ENCODE measurements at regions not wholly inside any gene's neighbourhood (a gene's known extent, or its start where the extent isn't known, plus 50 kb on each side); places are given as distances from the start of the nearest gene placed in this dataset.

DNA sequence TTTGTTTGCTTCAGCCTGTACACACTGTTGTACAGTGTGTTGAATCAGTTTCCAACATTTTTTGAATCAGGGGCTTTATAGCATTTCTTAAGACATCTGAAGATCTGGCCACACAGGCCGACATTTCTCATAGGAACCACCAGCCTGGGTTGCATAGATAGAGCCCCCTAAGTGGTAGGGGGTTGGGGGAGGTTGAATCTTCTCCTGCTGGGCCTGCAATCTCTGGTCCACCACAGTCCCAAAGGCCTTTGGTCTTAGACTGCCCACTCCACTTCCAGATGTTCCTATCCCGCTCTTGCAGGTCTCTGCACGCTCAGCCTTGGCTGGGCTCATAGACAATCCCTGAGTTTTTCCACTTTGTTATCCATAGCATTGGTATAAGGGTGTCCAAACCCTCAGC lies 75.4 kb upstream of the HABP2 start:
- no peaks in the 10 kb centered on the region for H4K20me1 ChIP-seq (replicated peaks; ENCODE audit: insufficient read depth)

More for the DNA sequence above, 75.4 kb upstream of the HABP2 start:
- no peak overlapping the region for H3K4me3 Mint-ChIP-seq
- DNase-seq (ENCODE audit: low spot score), result no peak
- H3K4me3 ChIP-seq, result no peak overlapping the region
- ATAC-seq, result no peak
- H3K36me3 ChIP-seq (ENCODE audit: insufficient read depth), result peaks cover 3% of the 10 kb centered on the region
- H3K27me3 ChIP-seq (ENCODE audit: insufficient read depth), result no peaks in the 10 kb centered on the region
- peaks cover 2% of the 10 kb centered on the region for H3K27me3 Mint-ChIP-seq (ENCODE audit: insufficient read depth, low read depth, poor library complexity)
- TF ChIP-seq EZH2phosphoT487 (IDR thresholded peaks at IDR 0.05; ENCODE audit: unreplicated experiment), result no peak
- TF ChIP-seq NANOG (IDR thresholded peaks at IDR 0.05; ENCODE audit: borderline replicate concordance), result no peak
- TF ChIP-seq, protein P1, sequence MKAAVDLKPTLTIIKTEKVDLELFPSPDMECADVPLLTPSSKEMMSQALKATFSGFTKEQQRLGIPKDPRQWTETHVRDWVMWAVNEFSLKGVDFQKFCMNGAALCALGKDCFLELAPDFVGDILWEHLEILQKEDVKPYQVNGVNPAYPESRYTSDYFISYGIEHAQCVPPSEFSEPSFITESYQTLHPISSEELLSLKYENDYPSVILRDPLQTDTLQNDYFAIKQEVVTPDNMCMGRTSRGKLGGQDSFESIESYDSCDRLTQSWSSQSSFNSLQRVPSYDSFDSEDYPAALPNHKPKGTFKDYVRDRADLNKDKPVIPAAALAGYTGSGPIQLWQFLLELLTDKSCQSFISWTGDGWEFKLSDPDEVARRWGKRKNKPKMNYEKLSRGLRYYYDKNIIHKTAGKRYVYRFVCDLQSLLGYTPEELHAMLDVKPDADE (IDR thresholded peaks at IDR 0.05), result no peak
- TF ChIP-seq, protein P2, sequence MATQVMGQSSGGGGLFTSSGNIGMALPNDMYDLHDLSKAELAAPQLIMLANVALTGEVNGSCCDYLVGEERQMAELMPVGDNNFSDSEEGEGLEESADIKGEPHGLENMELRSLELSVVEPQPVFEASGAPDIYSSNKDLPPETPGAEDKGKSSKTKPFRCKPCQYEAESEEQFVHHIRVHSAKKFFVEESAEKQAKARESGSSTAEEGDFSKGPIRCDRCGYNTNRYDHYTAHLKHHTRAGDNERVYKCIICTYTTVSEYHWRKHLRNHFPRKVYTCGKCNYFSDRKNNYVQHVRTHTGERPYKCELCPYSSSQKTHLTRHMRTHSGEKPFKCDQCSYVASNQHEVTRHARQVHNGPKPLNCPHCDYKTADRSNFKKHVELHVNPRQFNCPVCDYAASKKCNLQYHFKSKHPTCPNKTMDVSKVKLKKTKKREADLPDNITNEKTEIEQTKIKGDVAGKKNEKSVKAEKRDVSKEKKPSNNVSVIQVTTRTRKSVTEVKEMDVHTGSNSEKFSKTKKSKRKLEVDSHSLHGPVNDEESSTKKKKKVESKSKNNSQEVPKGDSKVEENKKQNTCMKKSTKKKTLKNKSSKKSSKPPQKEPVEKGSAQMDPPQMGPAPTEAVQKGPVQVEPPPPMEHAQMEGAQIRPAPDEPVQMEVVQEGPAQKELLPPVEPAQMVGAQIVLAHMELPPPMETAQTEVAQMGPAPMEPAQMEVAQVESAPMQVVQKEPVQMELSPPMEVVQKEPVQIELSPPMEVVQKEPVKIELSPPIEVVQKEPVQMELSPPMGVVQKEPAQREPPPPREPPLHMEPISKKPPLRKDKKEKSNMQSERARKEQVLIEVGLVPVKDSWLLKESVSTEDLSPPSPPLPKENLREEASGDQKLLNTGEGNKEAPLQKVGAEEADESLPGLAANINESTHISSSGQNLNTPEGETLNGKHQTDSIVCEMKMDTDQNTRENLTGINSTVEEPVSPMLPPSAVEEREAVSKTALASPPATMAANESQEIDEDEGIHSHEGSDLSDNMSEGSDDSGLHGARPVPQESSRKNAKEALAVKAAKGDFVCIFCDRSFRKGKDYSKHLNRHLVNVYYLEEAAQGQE (IDR thresholded peaks at IDR 0.05; ENCODE audit: unreplicated experiment), result no peak
- TF ChIP-seq CREB1 (CRISPR knock-in tag; IDR thresholded peaks at IDR 0.05; ENCODE audit: low read depth), result no peak
- TF ChIP-seq, protein P3, sequence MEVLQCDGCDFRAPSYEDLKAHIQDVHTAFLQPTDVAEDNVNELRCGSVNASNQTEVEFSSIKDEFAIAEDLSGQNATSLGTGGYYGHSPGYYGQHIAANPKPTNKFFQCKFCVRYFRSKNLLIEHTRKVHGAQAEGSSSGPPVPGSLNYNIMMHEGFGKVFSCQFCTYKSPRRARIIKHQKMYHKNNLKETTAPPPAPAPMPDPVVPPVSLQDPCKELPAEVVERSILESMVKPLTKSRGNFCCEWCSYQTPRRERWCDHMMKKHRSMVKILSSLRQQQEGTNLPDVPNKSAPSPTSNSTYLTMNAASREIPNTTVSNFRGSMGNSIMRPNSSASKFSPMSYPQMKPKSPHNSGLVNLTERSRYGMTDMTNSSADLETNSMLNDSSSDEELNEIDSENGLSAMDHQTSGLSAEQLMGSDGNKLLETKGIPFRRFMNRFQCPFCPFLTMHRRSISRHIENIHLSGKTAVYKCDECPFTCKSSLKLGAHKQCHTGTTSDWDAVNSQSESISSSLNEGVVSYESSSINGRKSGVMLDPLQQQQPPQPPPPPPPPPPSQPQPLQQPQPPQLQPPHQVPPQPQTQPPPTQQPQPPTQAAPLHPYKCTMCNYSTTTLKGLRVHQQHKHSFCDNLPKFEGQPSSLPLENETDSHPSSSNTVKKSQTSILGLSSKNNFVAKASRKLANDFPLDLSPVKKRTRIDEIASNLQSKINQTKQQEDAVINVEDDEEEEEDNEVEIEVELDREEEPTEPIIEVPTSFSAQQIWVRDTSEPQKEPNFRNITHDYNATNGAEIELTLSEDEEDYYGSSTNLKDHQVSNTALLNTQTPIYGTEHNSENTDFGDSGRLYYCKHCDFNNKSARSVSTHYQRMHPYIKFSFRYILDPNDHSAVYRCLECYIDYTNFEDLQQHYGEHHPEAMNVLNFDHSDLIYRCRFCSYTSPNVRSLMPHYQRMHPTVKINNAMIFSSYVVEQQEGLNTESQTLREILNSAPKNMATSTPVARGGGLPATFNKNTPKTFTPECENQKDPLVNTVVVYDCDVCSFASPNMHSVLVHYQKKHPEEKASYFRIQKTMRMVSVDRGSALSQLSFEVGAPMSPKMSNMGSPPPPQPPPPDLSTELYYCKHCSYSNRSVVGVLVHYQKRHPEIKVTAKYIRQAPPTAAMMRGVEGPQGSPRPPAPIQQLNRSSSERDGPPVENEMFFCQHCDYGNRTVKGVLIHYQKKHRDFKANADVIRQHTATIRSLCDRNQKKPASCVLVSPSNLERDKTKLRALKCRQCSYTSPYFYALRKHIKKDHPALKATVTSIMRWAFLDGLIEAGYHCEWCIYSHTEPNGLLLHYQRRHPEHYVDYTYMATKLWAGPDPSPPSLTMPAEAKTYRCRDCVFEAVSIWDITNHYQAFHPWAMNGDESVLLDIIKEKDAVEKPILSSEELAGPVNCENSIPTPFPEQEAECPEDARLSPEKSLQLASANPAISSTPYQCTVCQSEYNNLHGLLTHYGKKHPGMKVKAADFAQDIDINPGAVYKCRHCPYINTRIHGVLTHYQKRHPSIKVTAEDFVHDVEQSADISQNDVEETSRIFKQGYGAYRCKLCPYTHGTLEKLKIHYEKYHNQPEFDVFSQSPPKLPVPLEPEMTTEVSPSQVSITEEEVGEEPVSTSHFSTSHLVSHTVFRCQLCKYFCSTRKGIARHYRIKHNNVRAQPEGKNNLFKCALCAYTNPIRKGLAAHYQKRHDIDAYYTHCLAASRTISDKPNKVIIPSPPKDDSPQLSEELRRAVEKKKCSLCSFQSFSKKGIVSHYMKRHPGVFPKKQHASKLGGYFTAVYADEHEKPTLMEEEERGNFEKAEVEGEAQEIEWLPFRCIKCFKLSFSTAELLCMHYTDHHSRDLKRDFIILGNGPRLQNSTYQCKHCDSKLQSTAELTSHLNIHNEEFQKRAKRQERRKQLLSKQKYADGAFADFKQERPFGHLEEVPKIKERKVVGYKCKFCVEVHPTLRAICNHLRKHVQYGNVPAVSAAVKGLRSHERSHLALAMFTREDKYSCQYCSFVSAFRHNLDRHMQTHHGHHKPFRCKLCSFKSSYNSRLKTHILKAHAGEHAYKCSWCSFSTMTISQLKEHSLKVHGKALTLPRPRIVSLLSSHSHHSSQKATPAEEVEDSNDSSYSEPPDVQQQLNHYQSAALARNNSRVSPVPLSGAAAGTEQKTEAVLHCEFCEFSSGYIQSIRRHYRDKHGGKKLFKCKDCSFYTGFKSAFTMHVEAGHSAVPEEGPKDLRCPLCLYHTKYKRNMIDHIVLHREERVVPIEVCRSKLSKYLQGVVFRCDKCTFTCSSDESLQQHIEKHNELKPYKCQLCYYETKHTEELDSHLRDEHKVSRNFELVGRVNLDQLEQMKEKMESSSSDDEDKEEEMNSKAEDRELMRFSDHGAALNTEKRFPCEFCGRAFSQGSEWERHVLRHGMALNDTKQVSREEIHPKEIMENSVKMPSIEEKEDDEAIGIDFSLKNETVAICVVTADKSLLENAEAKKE (CRISPR knock-in tag; IDR thresholded peaks at IDR 0.05), result no peak
- no peak for TF ChIP-seq POLR2AphosphoS5 (IDR thresholded peaks at IDR 0.05; ENCODE audit: low read depth)
- no peak for TF ChIP-seq ZNF331 (CRISPR knock-in tag; IDR thresholded peaks at IDR 0.05; ENCODE audit: low read depth)
- TF ChIP-seq ZNF114 (CRISPR knock-in tag; IDR thresholded peaks at IDR 0.05), result no peak
- TF ChIP-seq, protein P4, sequence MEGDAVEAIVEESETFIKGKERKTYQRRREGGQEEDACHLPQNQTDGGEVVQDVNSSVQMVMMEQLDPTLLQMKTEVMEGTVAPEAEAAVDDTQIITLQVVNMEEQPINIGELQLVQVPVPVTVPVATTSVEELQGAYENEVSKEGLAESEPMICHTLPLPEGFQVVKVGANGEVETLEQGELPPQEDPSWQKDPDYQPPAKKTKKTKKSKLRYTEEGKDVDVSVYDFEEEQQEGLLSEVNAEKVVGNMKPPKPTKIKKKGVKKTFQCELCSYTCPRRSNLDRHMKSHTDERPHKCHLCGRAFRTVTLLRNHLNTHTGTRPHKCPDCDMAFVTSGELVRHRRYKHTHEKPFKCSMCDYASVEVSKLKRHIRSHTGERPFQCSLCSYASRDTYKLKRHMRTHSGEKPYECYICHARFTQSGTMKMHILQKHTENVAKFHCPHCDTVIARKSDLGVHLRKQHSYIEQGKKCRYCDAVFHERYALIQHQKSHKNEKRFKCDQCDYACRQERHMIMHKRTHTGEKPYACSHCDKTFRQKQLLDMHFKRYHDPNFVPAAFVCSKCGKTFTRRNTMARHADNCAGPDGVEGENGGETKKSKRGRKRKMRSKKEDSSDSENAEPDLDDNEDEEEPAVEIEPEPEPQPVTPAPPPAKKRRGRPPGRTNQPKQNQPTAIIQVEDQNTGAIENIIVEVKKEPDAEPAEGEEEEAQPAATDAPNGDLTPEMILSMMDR (conservative IDR thresholded peaks at IDR 0.05; ENCODE audit: low read depth in 2 of 2), result no peak
- TF ChIP-seq STAT1 (IDR thresholded peaks at IDR 0.05; ENCODE audit: unreplicated experiment), result no peak
- H3K79me2 ChIP-seq (replicated peaks; ENCODE audit: insufficient read depth), result no peaks in the 10 kb centered on the region
- no peaks in the 10 kb centered on the region for H3F3A ChIP-seq (replicated peaks; ENCODE audit: low read depth)
- H3K9me2 ChIP-seq (ENCODE audit: insufficient read depth), result no peaks in the 10 kb centered on the region
- H3K27ac ChIP-seq (ENCODE audit: low read depth), result no peak overlapping the region
- no peaks in the 10 kb centered on the region for H3K4me1 ChIP-seq (ENCODE audit: insufficient read depth)
- peaks cover 38% of the 10 kb centered on the region for H3K9me3 Mint-ChIP-seq
- no peak overlapping the region for H3K4me2 ChIP-seq
- peaks cover 4% of the 10 kb centered on the region; the same call in 1 of the 3 replicates for H3K4me1 Mint-ChIP-seq
- peaks cover 25% of the 10 kb centered on the region; the same call in 2 of the 3 replicates for H3K36me3 Mint-ChIP-seq (ENCODE audit: low read depth)
- H3K27ac Mint-ChIP-seq, result no peak overlapping the region
- no peak overlapping the region for H2AFZ ChIP-seq
